DND-41 (cell line): ENCODE measurements at regions not wholly inside any gene's neighbourhood (a gene's known extent, or its start where the extent isn't known, plus 50 kb on each side); places are given as distances from the start of the nearest gene placed in this dataset.

ENCODE experiments used
- ATAC-seq: fragments of 200-7000 bp; cut with Tn5 transposase; 3 replicates; pipeline ENCODE4 v1.9.1; 2021; ENCODE audit warnings: low read depth; ENCODE audit not compliant: insufficient read depth
- DNase-seq: peaks from one replicate; pipeline ENCODE4 v3.0.0-alpha.2; 2020
- H2AFZ ChIP-seq: 2 replicates; pipeline ENCODE4 v1.6.0; 2012; ENCODE audit warnings: low read depth, low read length
- H3K27ac ChIP-seq: 2 replicates; pipeline ENCODE4 v1.5.1; 2012; ENCODE audit warnings: low read length, inconsistent platforms
- H3K27me3 ChIP-seq: fragments of 200-600 bp; sonication (generic); 2 replicates; pipeline ENCODE4 v1.6.0; 2012; ENCODE audit warnings: low read length, mild to moderate bottlenecking, inconsistent platforms; ENCODE audit not compliant: insufficient read depth, poor library complexity
- H3K36me3 ChIP-seq: 2 replicates; pipeline ENCODE4 v1.5.1; 2012; ENCODE audit warnings: low read length, inconsistent platforms; ENCODE audit not compliant: insufficient read depth
- H3K4me1 ChIP-seq: 2 replicates; pipeline ENCODE4 v1.5.1; 2012; ENCODE audit warnings: mild to moderate bottlenecking, low read length; ENCODE audit not compliant: insufficient read depth
- H3K4me2 ChIP-seq: 2 replicates; pipeline ENCODE4 v1.6.0; 2012; ENCODE audit warnings: mild to moderate bottlenecking, moderate library complexity, low read length, inconsistent platforms; ENCODE audit not compliant: insufficient read depth
- H3K4me3 ChIP-seq, 2 experiments: fragments of 200-600 bp in 1 of 2; shearing (Covaris generic) in 1 of 2; 2 replicates each; pipeline ENCODE4 v1.5.1; 2012 to 2016; ENCODE audit warnings: inconsistent platforms in 2 of 2, low read length in 2 of 2, mild to moderate bottlenecking in 2 of 2, low read depth in 1 of 2, moderate library complexity in 1 of 2
- H3K79me2 ChIP-seq: 2 replicates; pipeline ENCODE4 v1.6.0; 2012; ENCODE audit warnings: low read length, inconsistent platforms; ENCODE audit not compliant: insufficient read depth
- H3K9ac ChIP-seq: 2 replicates; pipeline ENCODE4 v1.6.0; 2012; ENCODE audit warnings: low read depth, mild to moderate bottlenecking, inconsistent platforms, low read length, moderate library complexity
- H3K9me3 ChIP-seq: 2 replicates; pipeline ENCODE4 v1.5.1; 2012; ENCODE audit warnings: low read length, moderate library complexity, mild to moderate bottlenecking, inconsistent platforms; ENCODE audit not compliant: insufficient read depth, severe bottlenecking
- H4K20me1 ChIP-seq: 2 replicates; pipeline ENCODE4 v1.6.0; 2012; ENCODE audit warnings: low read length; ENCODE audit not compliant: insufficient read depth
- CTCF ChIP-seq: IDR thresholded peaks from 2 replicates; pipeline ENCODE4 v1.5.1; 2012; ENCODE audit warnings: borderline replicate concordance, low read length, moderate library complexity, mild to moderate bottlenecking; ENCODE audit not compliant: poor library complexity, severe bottlenecking; ENCODE audit errors: extremely low read depth
- EZH2 ChIP-seq: IDR thresholded peaks from 3 replicates; pipeline ENCODE4 v1.6.1; 2012; ENCODE audit warnings: borderline replicate concordance, low read depth, mild to moderate bottlenecking, moderate library complexity, low read length, inconsistent platforms; ENCODE audit not compliant: severe bottlenecking

DNA sequence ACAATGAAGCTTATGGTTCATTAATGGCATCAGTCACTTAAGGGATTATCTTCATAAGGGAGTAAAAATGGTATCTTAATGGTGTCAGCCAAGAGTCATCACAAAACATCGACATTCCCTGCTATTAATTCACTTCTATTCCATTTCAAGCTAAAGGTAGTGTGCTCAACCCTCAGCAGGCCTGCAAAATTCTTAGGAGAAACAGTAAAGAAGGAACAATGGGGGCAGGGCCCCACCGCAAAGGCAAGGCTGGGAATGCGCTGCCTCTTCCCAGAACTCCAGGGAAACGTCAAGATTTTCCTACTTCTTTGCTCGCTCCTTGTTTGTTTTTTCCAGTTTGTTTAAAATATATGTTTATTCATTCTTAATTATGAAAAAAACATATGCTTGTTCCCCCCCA lies 187.3 kb upstream of the TSC22D2 start:
- ATAC-seq (no peak), DNase-seq (no peak)
- no peaks in the 10 kb centered on the region; the same call in 1 of the 2 replicates for H3K4me1 ChIP-seq
- H3K27ac ChIP-seq: no peak overlapping the region
- no peaks in the 10 kb centered on the region for H4K20me1 ChIP-seq
- H3K9me3 ChIP-seq: no peaks in the 10 kb centered on the region
- H3K9ac ChIP-seq: no peak overlapping the region
- H3K27me3 ChIP-seq: peaks cover 33% of the 10 kb centered on the region
- H3K36me3 ChIP-seq: no peaks in the 10 kb centered on the region
- no peaks in the 10 kb centered on the region for H3K79me2 ChIP-seq
- H3K4me2 ChIP-seq: no peak overlapping the region
- TF ChIP-seq CTCF: no peak
- no peak for TF ChIP-seq EZH2
- H2AFZ ChIP-seq: no peak overlapping the region
- no peak overlapping the region for H3K4me3 ChIP-seq

GRCh38 chr3:150220041-150220440 lies 188.1 kb upstream of the TSC22D2 start:
- Histone ChIP-seq H3K36me3 (no peaks in the 10 kb centered on the region), H3K27ac (no peak overlapping the region), H3K27me3 (peaks cover 34% of the 10 kb centered on the region), H3K9me3 (no peaks in the 10 kb centered on the region), H2AFZ (no peak overlapping the region), H3K9ac (no peak overlapping the region), H3K79me2 (no peaks in the 10 kb centered on the region), H3K4me3 (no peak overlapping the region), H3K4me1 (no peaks in the 10 kb centered on the region; the same call in 1 of the 2 replicates), H4K20me1 (no peaks in the 10 kb centered on the region), H3K4me2 (no peak overlapping the region)
- DNase-seq (no peak), ATAC-seq (no peak)
- TF ChIP-seq EZH2 (no peak), CTCF (no peak)

DNA sequence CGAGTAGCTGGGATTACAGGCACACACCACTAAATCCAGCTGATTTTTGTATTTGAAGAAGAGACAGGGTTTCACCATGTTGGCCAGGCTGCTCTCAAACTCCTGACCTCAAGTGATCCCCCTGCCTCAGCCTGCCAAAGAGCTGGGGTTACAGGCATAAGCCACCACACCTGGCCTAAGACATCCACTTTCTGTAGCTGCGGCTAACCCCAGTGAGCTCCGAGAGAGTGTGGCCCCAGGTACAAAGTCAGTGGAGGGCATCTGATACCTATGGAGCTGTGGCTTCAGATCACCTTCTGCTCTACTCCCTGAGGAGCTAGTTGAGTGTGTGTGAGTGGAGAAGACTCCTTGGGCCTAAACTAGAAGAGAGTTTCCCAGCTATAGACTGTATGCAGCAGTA lies 189.3 kb upstream of the TSC22D2 start:
- Histone ChIP-seq H3K36me3 (no peaks in the 10 kb centered on the region), H3K27me3 (peaks cover 24% of the 10 kb centered on the region), H3K9ac (no peak overlapping the region), H2AFZ (no peak overlapping the region), H3K4me1 (no peaks in the 10 kb centered on the region; the same call in 1 of the 2 replicates), H3K4me3 (no peak overlapping the region), H3K79me2 (no peaks in the 10 kb centered on the region), H4K20me1 (no peaks in the 10 kb centered on the region), H3K27ac (no peak overlapping the region), H3K4me2 (no peak overlapping the region), H3K9me3 (no peaks in the 10 kb centered on the region)
- TF ChIP-seq EZH2 (no peak), CTCF (no peak)
- DNase-seq (no peak), ATAC-seq (no peak)

- no peaks in the 10 kb centered on the region for H3K9me3 ChIP-seq
- ATAC-seq (no peak), DNase-seq (no peak)
- H3K4me3 ChIP-seq: no peak overlapping the region
- H4K20me1 ChIP-seq: no peaks in the 10 kb centered on the region
- H2AFZ ChIP-seq: no peak overlapping the region
- H3K27me3 ChIP-seq: peaks cover 24% of the 10 kb centered on the region
- no peak overlapping the region for H3K9ac ChIP-seq
- no peak overlapping the region for H3K27ac ChIP-seq
- TF ChIP-seq EZH2 (no peak), CTCF (no peak)
- H3K36me3 ChIP-seq: no peaks in the 10 kb centered on the region
- no peak overlapping the region for H3K4me2 ChIP-seq
- H3K79me2 ChIP-seq: no peaks in the 10 kb centered on the region
- no peaks in the 10 kb centered on the region; the same call in 1 of the 2 replicates for H3K4me1 ChIP-seq
These were observed 189.9 kb upstream of the TSC22D2 start for GRCh38 chr3:150218236-150218635.
